ENCODE measurements at regions not wholly inside any gene's neighbourhood (a gene's known extent, or its start where the extent isn't known, plus 50 kb on each side); places are given as distances from the start of the nearest gene placed in this dataset.

DNA sequence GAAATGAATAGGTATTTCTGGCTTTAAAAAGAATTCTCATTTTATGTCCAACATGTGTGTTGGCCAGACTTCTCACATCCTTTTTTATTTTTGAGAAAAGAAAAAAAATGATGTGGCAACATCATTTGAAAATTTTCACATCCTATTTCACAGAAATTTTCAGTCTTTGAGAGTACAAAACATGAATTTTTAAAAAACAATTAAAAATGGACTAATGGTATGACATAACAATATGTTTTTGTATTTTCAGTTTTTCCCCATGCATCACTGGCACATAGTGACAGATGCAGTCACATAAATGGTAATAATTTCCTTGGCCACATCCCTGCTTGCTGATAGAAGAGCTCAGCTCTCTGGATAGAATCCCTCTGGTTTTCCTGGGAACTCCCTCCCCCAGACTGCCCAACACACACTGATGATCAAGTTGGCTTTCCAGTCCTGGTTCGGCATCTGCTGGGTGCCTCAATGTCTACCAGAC lies 188.5 kb upstream of the AGR3 start:
- TF ChIP-seq EP300 (IDR thresholded peaks at IDR 0.05; ENCODE audit: borderline replicate concordance) (no peak), REST (IDR thresholded peaks at IDR 0.05; ENCODE audit: low read depth) (no peak), TCF12 (IDR thresholded peaks at IDR 0.05; ENCODE audit: low read depth) (no peak)

All from Ishikawa (cell line).